ENCODE measurements at regions not wholly inside any gene's neighbourhood (a gene's known extent, or its start where the extent isn't known, plus 50 kb on each side); places are given as distances from the start of the nearest gene placed in this dataset.

DNA sequence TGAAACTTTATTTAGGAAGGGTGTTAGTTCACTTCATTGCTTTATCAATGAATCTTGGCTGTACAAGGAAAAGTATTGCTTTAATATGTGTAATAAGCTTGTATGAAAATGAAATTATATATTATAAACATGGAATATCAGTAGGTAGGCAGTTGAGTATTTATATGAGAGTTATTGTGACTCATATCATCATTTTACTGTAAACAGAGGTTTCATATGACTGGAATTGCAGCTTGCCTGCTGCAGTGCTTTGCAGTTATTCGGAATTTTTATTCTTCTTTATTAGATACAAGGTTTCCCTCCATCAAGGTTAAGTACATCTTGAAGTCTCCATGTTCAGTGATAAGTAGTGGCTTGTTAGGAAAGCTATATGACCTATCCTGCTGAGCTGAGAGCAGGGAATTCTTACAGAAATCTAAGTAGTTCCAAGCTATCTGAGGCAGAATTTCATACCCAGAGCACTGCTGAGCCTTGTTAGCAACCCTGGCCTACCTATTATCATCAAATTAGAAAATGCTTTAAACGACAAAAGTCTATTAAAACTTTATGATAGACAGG, 111.2 kb downstream of the MGST1 start:
- peaks cover 7 to 14% of the 10 kb centered on the region in 2 experiments for H3K4me1 Mint-ChIP-seq

More for the DNA sequence above, 111.2 kb downstream of the MGST1 start:
- no peak overlapping the region for H3K4me2 ChIP-seq (ENCODE audit: insufficient read depth, insufficient read length, low read length)
- Mint-ChIP-seq H3K27me3 (ENCODE audit: low read depth) (no peaks in the 10 kb centered on the region), H3K4me3 (no peak overlapping the region), H3K27ac (no peak overlapping the region), H3K9me3 (no peaks in the 10 kb centered on the region; a peak in 1 of 5 replicates), H3K36me3 (ENCODE audit: insufficient read depth in 1 of 3, low read depth in 3 of 3) (no peaks in the 10 kb centered on the region)
- TF ChIP-seq, protein P1, sequence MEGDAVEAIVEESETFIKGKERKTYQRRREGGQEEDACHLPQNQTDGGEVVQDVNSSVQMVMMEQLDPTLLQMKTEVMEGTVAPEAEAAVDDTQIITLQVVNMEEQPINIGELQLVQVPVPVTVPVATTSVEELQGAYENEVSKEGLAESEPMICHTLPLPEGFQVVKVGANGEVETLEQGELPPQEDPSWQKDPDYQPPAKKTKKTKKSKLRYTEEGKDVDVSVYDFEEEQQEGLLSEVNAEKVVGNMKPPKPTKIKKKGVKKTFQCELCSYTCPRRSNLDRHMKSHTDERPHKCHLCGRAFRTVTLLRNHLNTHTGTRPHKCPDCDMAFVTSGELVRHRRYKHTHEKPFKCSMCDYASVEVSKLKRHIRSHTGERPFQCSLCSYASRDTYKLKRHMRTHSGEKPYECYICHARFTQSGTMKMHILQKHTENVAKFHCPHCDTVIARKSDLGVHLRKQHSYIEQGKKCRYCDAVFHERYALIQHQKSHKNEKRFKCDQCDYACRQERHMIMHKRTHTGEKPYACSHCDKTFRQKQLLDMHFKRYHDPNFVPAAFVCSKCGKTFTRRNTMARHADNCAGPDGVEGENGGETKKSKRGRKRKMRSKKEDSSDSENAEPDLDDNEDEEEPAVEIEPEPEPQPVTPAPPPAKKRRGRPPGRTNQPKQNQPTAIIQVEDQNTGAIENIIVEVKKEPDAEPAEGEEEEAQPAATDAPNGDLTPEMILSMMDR (conservative IDR thresholded peaks at IDR 0.05) = no peak
- no peak overlapping the region for H2BK5ac ChIP-seq (ENCODE audit: insufficient read length, low read length)
- no peak overlapping the region for H3K9ac ChIP-seq (ENCODE audit: extremely low read depth, insufficient read length, low read length)
- no peak overlapping the region for H3K14ac ChIP-seq (ENCODE audit: insufficient read depth, low read length)
- no peak overlapping the region for H2BK15ac ChIP-seq (ENCODE audit: low read depth, low read length)
- H3K27ac ChIP-seq (ENCODE audit: insufficient read length, low read depth, low read length) = no peak overlapping the region
- no peak overlapping the region for H4K91ac ChIP-seq (ENCODE audit: insufficient read length, low read depth, low read length)
- peaks cover 2% of the 10 kb centered on the region; the same call in 1 of the 2 replicates for H3K4me1 ChIP-seq (ENCODE audit: insufficient read depth, low read length)
- H3K23me2 ChIP-seq (ENCODE audit: insufficient read length, low read depth, low read length, poor library complexity, severe bottlenecking) = no peaks in the 10 kb centered on the region
- no peaks in the 10 kb centered on the region for H3K9me3 ChIP-seq (ENCODE audit: control insufficient read depth, low read depth, low read length)
- no peak overlapping the region for H3K18ac ChIP-seq (ENCODE audit: insufficient read length, low read depth, low read length)
- no peak overlapping the region for H3T11ph ChIP-seq (ENCODE audit: low read length)
- H2BK20ac ChIP-seq (ENCODE audit: low read depth, low read length, poor library complexity, severe bottlenecking) = no peak overlapping the region
- H3K79me2 ChIP-seq (ENCODE audit: insufficient read depth, low read length) = no peaks in the 10 kb centered on the region
- no peak overlapping the region for H4K5ac ChIP-seq (ENCODE audit: insufficient read length, low read depth, low read length)
- no peak overlapping the region for H2BK120ac ChIP-seq (ENCODE audit: low read depth, low read length, poor library complexity, severe bottlenecking)
- no peak overlapping the region for H4K8ac ChIP-seq (replicated peaks; ENCODE audit: insufficient read length, low read depth, low read length)
- DNase-seq = no peak
- H3K56ac ChIP-seq (ENCODE audit: insufficient read length, low read depth, low read length) = no peak overlapping the region
- no peak overlapping the region for H3K23ac ChIP-seq (ENCODE audit: insufficient read length, low read depth, low read length)
- H3K79me1 ChIP-seq (ENCODE audit: insufficient read depth, low read depth, low read length, poor library complexity, severe bottlenecking) = no peaks in the 10 kb centered on the region
- WGBS (ENCODE audit: extremely low coverage, insufficient read length, low lambda C conversion rate) = no CpG with 5 or more reads among the region's 2 CpGs
- H3K27me3 ChIP-seq (ENCODE audit: insufficient read depth, low read length) = no peaks in the 10 kb centered on the region
- no peaks in the 10 kb centered on the region for H4K20me1 ChIP-seq (ENCODE audit: control insufficient read depth, insufficient read depth, insufficient read length)
- no peak overlapping the region for H2AK5ac ChIP-seq (ENCODE audit: insufficient read length, low read length)
- H2BK12ac ChIP-seq (ENCODE audit: insufficient read length, low read depth, low read length) = no peak overlapping the region
- no peak overlapping the region for H2AFZ ChIP-seq (ENCODE audit: low read length)
- H3K4ac ChIP-seq (ENCODE audit: low read depth, low read length) = no peak overlapping the region
